B cell (primary cell): ENCODE measurements at regions not wholly inside any gene's neighbourhood (a gene's known extent, or its start where the extent isn't known, plus 50 kb on each side); places are given as distances from the start of the nearest gene placed in this dataset.
A peak's percentile ranks its signal among the peaks of the same experiment; 100 is the strongest.

Source experiments
- ATAC-seq: fragments of 200-7000 bp; cut with Tn5 transposase; one replicate; pipeline ENCODE4 v1.10.0; 2021; ENCODE audit warnings: low read depth, mild to moderate bottlenecking, moderate number of reproducible peaks, moderate library complexity
- CTCF ChIA-PET: fragments of 350-600 bp; sonication (Branson Sonifier 250); formaldehyde crosslinking; loops from one replicate; lab custom pipeline; 2021; ENCODE audit warnings: antibody characterized with exemption, inconsistent platforms; lab: Charles Lee
- POLR2A ChIA-PET: fragments of 350-600 bp; sonication (Branson Sonifier 250); formaldehyde crosslinking; loops from one replicate; lab custom pipeline; 2021; ENCODE audit warnings: antibody characterized with exemption; lab: Charles Lee
- DNase-seq: peaks from one replicate; pipeline ENCODE4 v3.0.0; 2013
- H2AFZ ChIP-seq: 2 replicates; pipeline ENCODE4 v1.6.1; 2012; ENCODE audit warnings: mild to moderate bottlenecking, low read depth, low read length; ENCODE audit not compliant: insufficient read depth, poor library complexity, severe bottlenecking
- H3K27ac ChIP-seq, 2 donors: 1 replicate in 1 of 2; 2 replicates in 1 of 2; pipeline ENCODE4 v1.5.1; 2012 to 2013; ENCODE audit warnings: low read length in 2 of 2, mild to moderate bottlenecking in 2 of 2, moderate library complexity in 1 of 2
- H3K27me3 ChIP-seq, 4 experiments: fragments of 200-600 bp in 1 of 4; sonication (generic) in 1 of 4; replicated peaks in 1 of 4; 1 replicate in 2 of 4; 2 replicates in 2 of 4; pipeline versions ENCODE4 v1.6.1 to v1.7.0; 2013 to 2016; ENCODE audit warnings: low read length in 3 of 4, mild to moderate bottlenecking in 2 of 4, mixed read lengths in 1 of 4, moderate library complexity in 1 of 4; ENCODE audit not compliant: insufficient read depth in 4 of 4, control insufficient read depth in 3 of 4; ENCODE audit errors: control extremely low read depth in 1 of 4
- H3K36me3 ChIP-seq, 2 experiments: replicated peaks in 1 of 2; 1 replicate in 1 of 2; 2 replicates in 1 of 2; pipeline versions ENCODE4 v1.6.1 to v1.7.1; 2013; ENCODE audit warnings: low read length in 1 of 2; ENCODE audit not compliant: insufficient read depth in 2 of 2, control insufficient read depth in 1 of 2; ENCODE audit errors: control extremely low read depth in 1 of 2, extremely low read depth in 1 of 2
- H3K4me1 ChIP-seq, 2 donors: fragments of 200-600 bp in 1 of 2; sonication (generic) in 1 of 2; 1 replicate in 1 of 2; 2 replicates in 1 of 2; pipeline versions ENCODE4 v1.5.1 to v1.6.1; 2013 to 2017; ENCODE audit warnings: low read length in 2 of 2; ENCODE audit not compliant: control insufficient read depth in 2 of 2, insufficient read depth in 2 of 2
- H3K4me2 ChIP-seq: replicated peaks from 2 replicates; pipeline ENCODE3; 2012; ENCODE audit warnings: mild to moderate bottlenecking, low read depth, low read length; ENCODE audit not compliant: poor library complexity, severe bottlenecking
- H3K4me3 ChIP-seq, 5 experiments: fragments of 200-600 bp in 1 of 5; sonication (generic) in 1 of 5; 1 replicate in 3 of 5; 2 replicates in 2 of 5; pipeline versions ENCODE4 v1.5.1 to v1.7.0; 2011 to 2016; ENCODE audit warnings: low read length in 4 of 5, mild to moderate bottlenecking in 4 of 5, low read depth in 2 of 5, control low read depth in 1 of 5, moderate library complexity in 1 of 5; ENCODE audit not compliant: insufficient read depth in 1 of 5; ENCODE audit errors: control extremely low read depth in 1 of 5, extremely low read depth in 1 of 5
- H3K79me2 ChIP-seq: fragments of 200-600 bp; sonication (generic); one replicate; pipeline ENCODE4 v1.6.0; 2016; ENCODE audit warnings: low read length; ENCODE audit not compliant: control insufficient read depth, insufficient read depth
- H3K9ac ChIP-seq: fragments of 200-600 bp; sonication (generic); 2 replicates; pipeline ENCODE4 v1.6.1; 2017; ENCODE audit warnings: mild to moderate bottlenecking, low read length, moderate library complexity
- H3K9me3 ChIP-seq, 3 donors: one replicate each; pipeline versions ENCODE4 v1.6.1 to v1.7.1; 2013; ENCODE audit warnings: low read length in 2 of 3; ENCODE audit not compliant: control insufficient read depth in 2 of 3, insufficient read depth in 1 of 3; ENCODE audit errors: control extremely low read depth in 1 of 3
- H4K20me1 ChIP-seq: 2 replicates; pipeline ENCODE4 v1.6.0; 2012; ENCODE audit warnings: mild to moderate bottlenecking, low read length; ENCODE audit not compliant: insufficient read depth, control insufficient read depth, poor library complexity, severe bottlenecking
- H3K27ac Mint-ChIP-seq: one replicate; pipeline ENCODE4 v1.8.0; 2021; ENCODE audit warnings: mixed read lengths
- H3K27me3 Mint-ChIP-seq: one replicate; pipeline ENCODE4 v1.8.0; 2021; ENCODE audit warnings: mixed read lengths
- H3K4me1 Mint-ChIP-seq: one replicate; pipeline ENCODE4 v1.8.0; 2021; ENCODE audit warnings: mixed read lengths
- H3K4me3 Mint-ChIP-seq: one replicate; pipeline ENCODE4 v1.8.0; 2021; ENCODE audit warnings: mixed read lengths
- H3K9me3 Mint-ChIP-seq: one replicate; pipeline ENCODE4 v1.8.0; 2022; ENCODE audit warnings: mixed read lengths; ENCODE audit not compliant: insufficient read depth
- EZH2 ChIP-seq: IDR thresholded peaks from 2 replicates; pipeline ENCODE4 v1.6.1; 2012; ENCODE audit warnings: borderline replicate concordance, low read depth, mild to moderate bottlenecking, moderate library complexity, low read length; ENCODE audit not compliant: insufficient read depth, poor library complexity, severe bottlenecking
- WGBS: methylation state at CpG from one replicate; pipeline ENCODE4 v1.1.5; 2013; ENCODE audit warnings: missing lambda C conversion rate; ENCODE audit not compliant: insufficient coverage; 5-methylcytosine and 5-hydroxymethylcytosine counted together
- intact Hi-C: fragments of 100-400 bp; cut with micrococcal nuclease; formaldehyde crosslinking; loops from one replicate; pipeline ENCODE4 v1.10.0; 2022
- TF ChIP-seq, protein P1 (sequence below): fragments of 200-600 bp; IDR thresholded peaks from one replicate; pipeline ENCODE4 v1.8.0; 2022; ENCODE audit warnings: antibody characterized with exemption, mild to moderate bottlenecking

DNA sequence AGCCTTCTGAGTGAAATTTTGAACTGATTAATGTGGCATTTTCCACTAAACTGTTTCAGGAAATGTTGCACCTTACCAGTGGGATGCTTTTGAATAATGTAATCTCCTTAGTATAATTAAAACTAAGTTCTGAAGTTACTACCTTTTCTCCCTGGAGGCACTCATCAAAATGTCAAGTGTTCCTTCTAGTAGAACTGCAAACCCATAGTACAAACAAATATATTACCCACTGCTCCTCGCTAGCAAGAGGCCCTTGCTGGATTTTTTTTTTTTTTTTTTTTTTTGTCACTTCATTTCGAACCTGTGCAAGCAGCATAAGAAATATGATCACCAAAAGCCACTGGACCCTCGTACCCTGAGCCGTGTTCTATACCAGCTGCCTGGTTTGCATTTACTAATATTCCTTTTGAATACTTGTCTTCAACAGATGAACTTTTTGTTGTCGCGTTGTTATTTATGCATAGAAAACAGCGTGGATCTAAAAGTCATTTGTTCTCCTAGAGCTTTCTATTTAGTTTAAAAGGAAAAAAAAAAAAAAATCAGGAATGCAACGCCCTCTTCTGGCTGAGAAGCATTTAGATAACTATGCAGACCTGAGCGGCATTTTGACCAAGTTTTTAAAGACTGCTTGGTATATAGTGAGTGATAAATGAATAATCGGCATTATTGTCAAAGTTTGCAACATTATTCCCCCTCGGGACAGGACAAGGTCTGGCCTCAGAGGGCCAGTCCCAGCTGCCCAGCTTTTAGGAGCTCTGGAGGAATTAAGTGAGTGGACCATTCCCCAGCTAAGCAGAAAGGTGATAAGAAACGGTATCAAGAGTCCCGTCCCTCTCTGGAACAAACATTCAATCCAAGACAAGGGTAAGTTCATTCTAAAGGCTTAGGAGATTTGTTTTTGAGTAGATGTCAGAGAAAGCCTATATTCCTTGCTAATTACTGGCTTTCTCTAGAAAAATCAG lies 162.5 kb upstream of the KIF2A start:
- CTCF ChIA-PET: interaction anchor here (0.7 kb wide), 1 partner anchor 1083 kb away, joined by 3 read pairs; no protein-coding TSS in a partner anchor

More for the DNA sequence above, 162.5 kb upstream of the KIF2A start:
- Histone ChIP-seq H3K36me3 (no peaks in the 10 kb centered on the region), H3K27ac (no peak overlapping the region), H2AFZ (no peak overlapping the region), H3K27me3 (no peaks in the 10 kb centered on the region), H4K20me1 (no peaks in the 10 kb centered on the region), H3K4me1 (no peaks in the 10 kb centered on the region), H3K4me2 (no peak overlapping the region), H3K9ac (no peak overlapping the region), H3K9me3 (no peaks in the 10 kb centered on the region), H3K79me2 (no peaks in the 10 kb centered on the region), H3K4me3 (no peak overlapping the region)
- TF ChIP-seq EZH2: no peak
- TF ChIP-seq, protein P1, sequence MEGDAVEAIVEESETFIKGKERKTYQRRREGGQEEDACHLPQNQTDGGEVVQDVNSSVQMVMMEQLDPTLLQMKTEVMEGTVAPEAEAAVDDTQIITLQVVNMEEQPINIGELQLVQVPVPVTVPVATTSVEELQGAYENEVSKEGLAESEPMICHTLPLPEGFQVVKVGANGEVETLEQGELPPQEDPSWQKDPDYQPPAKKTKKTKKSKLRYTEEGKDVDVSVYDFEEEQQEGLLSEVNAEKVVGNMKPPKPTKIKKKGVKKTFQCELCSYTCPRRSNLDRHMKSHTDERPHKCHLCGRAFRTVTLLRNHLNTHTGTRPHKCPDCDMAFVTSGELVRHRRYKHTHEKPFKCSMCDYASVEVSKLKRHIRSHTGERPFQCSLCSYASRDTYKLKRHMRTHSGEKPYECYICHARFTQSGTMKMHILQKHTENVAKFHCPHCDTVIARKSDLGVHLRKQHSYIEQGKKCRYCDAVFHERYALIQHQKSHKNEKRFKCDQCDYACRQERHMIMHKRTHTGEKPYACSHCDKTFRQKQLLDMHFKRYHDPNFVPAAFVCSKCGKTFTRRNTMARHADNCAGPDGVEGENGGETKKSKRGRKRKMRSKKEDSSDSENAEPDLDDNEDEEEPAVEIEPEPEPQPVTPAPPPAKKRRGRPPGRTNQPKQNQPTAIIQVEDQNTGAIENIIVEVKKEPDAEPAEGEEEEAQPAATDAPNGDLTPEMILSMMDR: peak; percentile 10
- H3K4me1 Mint-ChIP-seq: no peaks in the 10 kb centered on the region
- WGBS: 14% methylated on average over 3 of the region's 13 CpGs
- peaks cover 25% of the 10 kb centered on the region for H3K27me3 Mint-ChIP-seq
- intact Hi-C loops: no loop called here
- no peaks in the 10 kb centered on the region for H3K9me3 Mint-ChIP-seq
- ATAC-seq: no peak
- H3K4me3 Mint-ChIP-seq: no peak overlapping the region
- POLR2A ChIA-PET: no interaction called here
- no peak overlapping the region for H3K27ac Mint-ChIP-seq
- DNase-seq: no peak
